ENCODE measurements at regions not wholly inside any gene's neighbourhood (a gene's known extent, or its start where the extent isn't known, plus 50 kb on each side); places are given as distances from the start of the nearest gene placed in this dataset.

DNA sequence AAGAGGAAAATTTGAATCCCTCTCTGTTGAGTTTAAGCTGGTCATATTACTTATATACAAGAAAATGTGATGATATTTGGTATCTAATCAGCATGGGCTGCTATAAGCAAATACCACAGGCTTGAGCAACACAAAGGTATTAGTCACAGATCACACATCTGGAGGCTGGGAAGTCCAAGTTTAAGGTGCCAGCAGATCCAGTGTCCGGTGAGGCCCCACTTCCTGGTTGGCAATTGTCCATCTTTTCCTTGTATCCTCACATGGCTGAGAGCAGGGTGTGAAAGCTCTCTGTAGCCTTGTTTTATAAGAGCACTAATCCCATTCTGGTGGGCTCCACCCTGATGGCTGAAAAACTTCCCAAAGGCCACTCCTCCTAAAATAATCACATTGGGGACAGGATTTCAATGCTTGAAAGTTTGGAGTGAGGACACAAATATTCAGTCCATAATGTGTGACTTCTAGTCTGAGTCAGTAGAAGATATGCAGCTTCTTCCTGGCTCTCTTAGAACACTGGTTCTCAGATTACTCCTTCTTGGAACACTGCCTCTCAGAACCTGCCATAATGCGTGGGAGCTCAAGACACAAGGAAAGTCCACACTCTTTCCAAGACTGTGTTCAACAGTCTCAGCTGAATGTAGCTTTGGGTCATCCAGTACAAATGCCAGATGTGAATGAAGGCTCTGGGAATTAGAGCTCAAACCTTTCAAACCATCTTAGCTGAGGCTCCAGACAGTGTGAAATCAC lies 124.1 kb downstream of the PRDM9 start:
- no peaks in the 10 kb centered on the region for H3K27me3 ChIP-seq
- TF ChIP-seq, protein P1, sequence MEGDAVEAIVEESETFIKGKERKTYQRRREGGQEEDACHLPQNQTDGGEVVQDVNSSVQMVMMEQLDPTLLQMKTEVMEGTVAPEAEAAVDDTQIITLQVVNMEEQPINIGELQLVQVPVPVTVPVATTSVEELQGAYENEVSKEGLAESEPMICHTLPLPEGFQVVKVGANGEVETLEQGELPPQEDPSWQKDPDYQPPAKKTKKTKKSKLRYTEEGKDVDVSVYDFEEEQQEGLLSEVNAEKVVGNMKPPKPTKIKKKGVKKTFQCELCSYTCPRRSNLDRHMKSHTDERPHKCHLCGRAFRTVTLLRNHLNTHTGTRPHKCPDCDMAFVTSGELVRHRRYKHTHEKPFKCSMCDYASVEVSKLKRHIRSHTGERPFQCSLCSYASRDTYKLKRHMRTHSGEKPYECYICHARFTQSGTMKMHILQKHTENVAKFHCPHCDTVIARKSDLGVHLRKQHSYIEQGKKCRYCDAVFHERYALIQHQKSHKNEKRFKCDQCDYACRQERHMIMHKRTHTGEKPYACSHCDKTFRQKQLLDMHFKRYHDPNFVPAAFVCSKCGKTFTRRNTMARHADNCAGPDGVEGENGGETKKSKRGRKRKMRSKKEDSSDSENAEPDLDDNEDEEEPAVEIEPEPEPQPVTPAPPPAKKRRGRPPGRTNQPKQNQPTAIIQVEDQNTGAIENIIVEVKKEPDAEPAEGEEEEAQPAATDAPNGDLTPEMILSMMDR (IDR thresholded peaks at IDR 0.05), result no peak
- intact Hi-C loops (cut with DNase I; ENCODE audit: low total_unique reads), result no loop called here
- no peak for DNase-seq
- no peak overlapping the region for H3K27ac ChIP-seq
- no peak overlapping the region for H3K4me3 ChIP-seq
- H3K36me3 ChIP-seq, result no peaks in the 10 kb centered on the region
- H3K4me1 ChIP-seq, result no peaks in the 10 kb centered on the region
- H3K9me3 ChIP-seq, result no peaks in the 10 kb centered on the region

- no peak overlapping the region for H3K27ac ChIP-seq
- TF ChIP-seq, protein P1 (IDR thresholded peaks at IDR 0.05), result no peak
- H3K27me3 ChIP-seq, result no peaks in the 10 kb centered on the region
Observed at GRCh38 chr5:23635938-23636337, 128.5 kb downstream of the PRDM9 start.

GRCh38 chr5:23639326-23639725 lies 131.9 kb downstream of the PRDM9 start:
- H3K4me3 ChIP-seq, result no peak overlapping the region
- intact Hi-C loops (cut with DNase I; ENCODE audit: low total_unique reads), result no loop called here
- no peak overlapping the region for H3K27ac ChIP-seq
- no peaks in the 10 kb centered on the region for H3K27me3 ChIP-seq
- no peaks in the 10 kb centered on the region for H3K4me1 ChIP-seq
- TF ChIP-seq, protein P1 (IDR thresholded peaks at IDR 0.05), result no peak
- no peaks in the 10 kb centered on the region for H3K36me3 ChIP-seq
- no peak for DNase-seq
- H3K9me3 ChIP-seq, result no peaks in the 10 kb centered on the region

More at GRCh38 chr5:23635938-23636337, 128.5 kb downstream of the PRDM9 start:
- Histone ChIP-seq H3K9me3 (no peaks in the 10 kb centered on the region), H3K4me3 (no peak overlapping the region), H3K36me3 (no peaks in the 10 kb centered on the region), H3K4me1 (no peaks in the 10 kb centered on the region)
- no peak for DNase-seq
- intact Hi-C loops (cut with DNase I; ENCODE audit: low total_unique reads), result no loop called here

DNA sequence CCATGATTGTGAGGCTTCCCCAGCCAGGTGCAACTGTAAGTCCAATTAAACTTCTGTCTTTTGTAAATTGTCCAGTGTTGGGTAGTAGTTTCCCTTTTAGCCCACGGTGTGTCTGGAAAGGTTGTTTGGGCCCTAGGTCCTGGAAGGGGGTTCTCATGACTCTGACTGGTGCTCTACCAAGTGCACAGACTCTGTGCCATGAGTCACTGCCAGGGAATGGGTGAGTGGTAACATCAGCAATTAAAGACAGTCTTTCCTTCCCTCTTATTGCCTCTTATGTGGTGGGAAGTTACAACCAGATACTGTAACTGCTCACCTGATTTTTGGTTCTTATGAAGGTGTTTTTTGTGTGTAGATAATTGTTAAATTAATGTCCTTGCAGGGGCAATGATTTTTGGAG lies 141.2 kb downstream of the PRDM9 start:
- no peak overlapping the region for H3K4me3 ChIP-seq
- intact Hi-C loops (cut with DNase I; ENCODE audit: low total_unique reads), result no loop called here
- H3K27me3 ChIP-seq, result no peaks in the 10 kb centered on the region
- no peaks in the 10 kb centered on the region for H3K9me3 ChIP-seq
- H3K36me3 ChIP-seq, result no peaks in the 10 kb centered on the region
- TF ChIP-seq, protein P1 (IDR thresholded peaks at IDR 0.05), result no peak
- H3K4me1 ChIP-seq, result no peaks in the 10 kb centered on the region
- DNase-seq, result no peak
- no peak overlapping the region for H3K27ac ChIP-seq

GRCh38 chr5:23649594-23649993 lies 142.2 kb downstream of the PRDM9 start:
- Histone ChIP-seq H3K4me3 (no peak overlapping the region), H3K4me1 (no peaks in the 10 kb centered on the region), H3K36me3 (no peaks in the 10 kb centered on the region), H3K27me3 (no peaks in the 10 kb centered on the region), H3K27ac (no peak overlapping the region), H3K9me3 (no peaks in the 10 kb centered on the region)
- no peak for DNase-seq
- TF ChIP-seq, protein P1 (IDR thresholded peaks at IDR 0.05), result no peak
- intact Hi-C loops (cut with DNase I; ENCODE audit: low total_unique reads), result no loop called here

Data from tibial artery (tissue), 4 donors.